HepG2 (cell line): ENCODE measurements at regions not wholly inside any gene's neighbourhood (a gene's known extent, or its start where the extent isn't known, plus 50 kb on each side); places are given as distances from the start of the nearest gene placed in this dataset.

Experiments used
- ATAC-seq: fragments of 200-7000 bp; cut with Tn5 transposase; 3 replicates; pipeline ENCODE4 v1.9.1; 2020; ENCODE audit warnings: mild to moderate bottlenecking, moderate library complexity
- BruUV-seq: library from RNA; stranded (reverse); fragments of 400-500 nt; replicated peaks from 2 replicates; lab custom pipeline; 2021; lab: Mats Ljungman, UMichigan
- CTCF ChIA-PET: fragments of 300-600 bp; formaldehyde crosslinking; extraction: SDS; loops from one replicate; lab custom pipeline; 2021; ENCODE audit warnings: low total read pairs, inconsistent platforms, low intra/inter-chr PET ratio; lab: Yijun Ruan, JAX
- POLR2A ChIA-PET: fragments of 350-600 bp; sonication (Branson Sonifier 250); formaldehyde crosslinking; loops from one replicate; lab custom pipeline; 2020; ENCODE audit warnings: antibody characterized with exemption, inconsistent platforms; lab: Yijun Ruan, JAX
- DNase-seq: peaks from one replicate; pipeline ENCODE4 v3.0.0-alpha.2; 2015; ENCODE audit warnings: low spot score
- FAIRE-seq: peaks from 3 replicates; lab custom pipeline; 2011; peaks lifted over from hg19 to GRCh38; lab: Jason Lieb, UNC
- H2AFZ ChIP-seq: one replicate; pipeline ENCODE4 v1.6.1; 2011; ENCODE audit warnings: low read length, inconsistent platforms
- H3K27ac ChIP-seq: fragments of 300-600 bp; 3 replicates; pipeline ENCODE4 v1.8.0; 2011; ENCODE audit warnings: mixed run types, mild to moderate bottlenecking, mixed read lengths, low read length, inconsistent platforms; ENCODE audit not compliant: insufficient read depth; ENCODE audit errors: extremely low read length
- H3K27me3 ChIP-seq, 2 experiments: fragments of 200-600 bp in 1 of 2; 2 replicates in 1 of 2; 3 replicates in 1 of 2; pipeline versions ENCODE4 v1.6.0 to v1.8.0; 2011; ENCODE audit warnings: low read length in 2 of 2, mild to moderate bottlenecking in 2 of 2, moderate library complexity in 2 of 2, inconsistent platforms in 1 of 2; ENCODE audit not compliant: insufficient read depth in 2 of 2, control insufficient read depth in 1 of 2
- H3K36me3 ChIP-seq, 2 experiments: fragments of 200-600 bp in 1 of 2; replicated peaks in 1 of 2; 2 replicates in 1 of 2; 3 replicates in 1 of 2; pipeline versions ENCODE4 v1.5.1 to v1.8.0; 2011; ENCODE audit warnings: low read length in 2 of 2, inconsistent platforms in 1 of 2; ENCODE audit not compliant: insufficient read depth in 2 of 2, control insufficient read depth in 1 of 2
- H3K4me1 ChIP-seq: 2 replicates; pipeline ENCODE4 v1.5.1; 2012; ENCODE audit warnings: low read length, inconsistent platforms; ENCODE audit not compliant: insufficient read depth
- H3K4me2 ChIP-seq: 2 replicates; pipeline ENCODE4 v1.6.0; 2011; ENCODE audit warnings: low read depth, low read length, inconsistent platforms
- H3K4me3 ChIP-seq, 3 experiments: fragments of 200-600 bp in 1 of 3; sonication (generic), shearing (Covaris generic) in 1 of 3; replicated peaks in 1 of 3; 2 replicates each; pipeline ENCODE4 v1.5.1; 2011 to 2016; ENCODE audit warnings: low read length in 3 of 3, inconsistent platforms in 2 of 3, low read depth in 2 of 3, mild to moderate bottlenecking in 2 of 3, control low read depth in 1 of 3, mixed read lengths in 1 of 3; ENCODE audit not compliant: insufficient read depth in 1 of 3
- H3K79me2 ChIP-seq: one replicate; pipeline ENCODE4 v1.6.1; 2011; ENCODE audit warnings: low read length, inconsistent platforms; ENCODE audit not compliant: insufficient read depth
- H3K9ac ChIP-seq: 2 replicates; pipeline ENCODE4 v1.6.0; 2011; ENCODE audit warnings: mild to moderate bottlenecking, low read depth, low read length, inconsistent platforms; ENCODE audit not compliant: insufficient read depth
- H3K9me3 ChIP-seq: 2 replicates; pipeline ENCODE4 v1.5.1; 2012; ENCODE audit warnings: mild to moderate bottlenecking, low read length
- H4K20me1 ChIP-seq: 2 replicates; pipeline ENCODE4 v1.6.0; 2011; ENCODE audit warnings: inconsistent platforms, mild to moderate bottlenecking, low read length, moderate library complexity; ENCODE audit not compliant: insufficient read depth
- ETS1 ChIP-seq: sonication (generic); formaldehyde crosslinking; IDR thresholded peaks from 2 replicates; pipeline ENCODE4 v1.4.0; 2020; ENCODE audit warnings: missing genetic modification reagents
- KAT7 ChIP-seq: IDR thresholded peaks from 2 replicates; pipeline ENCODE4 v1.6.1; 2018; ENCODE audit warnings: borderline replicate concordance, missing compliant biosample characterization
- PHF20 ChIP-seq: sonication (generic); formaldehyde crosslinking; IDR thresholded peaks from 2 replicates; pipeline ENCODE4 v1.5.0; 2020; ENCODE audit warnings: mild to moderate bottlenecking, missing genetic modification reagents
- PHF5A ChIP-seq: IDR thresholded peaks from one replicate; pipeline ENCODE4 v1.6.1; 2018; ENCODE audit warnings: low read depth, missing genetic modification reagents; ENCODE audit not compliant: unreplicated experiment
- STAT5B ChIP-seq: sonication (generic); formaldehyde crosslinking; IDR thresholded peaks from 2 replicates; pipeline ENCODE4 v1.4.0; 2020; ENCODE audit warnings: missing genetic modification reagents
- THAP8 ChIP-seq: sonication (generic); formaldehyde crosslinking; IDR thresholded peaks from 2 replicates; pipeline ENCODE4 v1.5.1; 2020; ENCODE audit warnings: missing genetic modification reagents, mild to moderate bottlenecking, borderline replicate concordance
- ZBTB8A ChIP-seq: sonication (generic); formaldehyde crosslinking; IDR thresholded peaks from 2 replicates; pipeline ENCODE4 v1.4.0; 2020; ENCODE audit warnings: mild to moderate bottlenecking, low read depth, missing genetic modification reagents, borderline replicate concordance
- ZNF616 ChIP-seq: sonication (generic); formaldehyde crosslinking; IDR thresholded peaks from 2 replicates; pipeline ENCODE4 v1.5.0; 2020; ENCODE audit warnings: low read depth, mild to moderate bottlenecking, missing genetic modification reagents
- ZNF816 ChIP-seq: sonication (generic); formaldehyde crosslinking; IDR thresholded peaks from 2 replicates; pipeline ENCODE4 v1.8.0; 2022; ENCODE audit warnings: missing genetic modification reagents, mild to moderate bottlenecking, borderline replicate concordance
- WGBS: methylation state at CpG from one replicate; pipeline ENCODE4 v1.1.6; 2017; ENCODE audit warnings: low lambda C conversion rate; 5-methylcytosine and 5-hydroxymethylcytosine counted together
- in situ Hi-C: cut with HindIII; loops from 2 replicates; pipeline ENCODE4 v1.10.0; 2017; ENCODE audit warnings: low pct_unique_long_range_greater_than_20kb; ENCODE audit not compliant: extremely low pct_ligation_motif_present
- intact Hi-C: fragments of 100-400 bp; cut with micrococcal nuclease; formaldehyde crosslinking; loops from one replicate; pipeline ENCODE4 v1.10.0; 2022; ENCODE audit not compliant: unreplicated experiment

- CTCF ChIA-PET: no interaction called here
- intact Hi-C loops: no loop called here
These were observed 87.0 kb upstream of the CERS6 start for GRCh38 chr2:168369031-168369430.

More at GRCh38 chr2:168369031-168369430, 87.0 kb upstream of the CERS6 start:
- DNase-seq: no peak
- no peak overlapping the region for H3K4me2 ChIP-seq
- no peak for ATAC-seq
- no peak overlapping the region for H3K4me3 ChIP-seq
- H3K27ac ChIP-seq: no peak overlapping the region
- peaks cover 0 to 9% of the 10 kb centered on the region in 2 experiments; a peak in 1 of 5 replicates for H3K27me3 ChIP-seq
- POLR2A ChIA-PET: no interaction called here
- no peaks in the 10 kb centered on the region for H3K79me2 ChIP-seq
- BruUV-seq: no TSS peak
- no peak for TF ChIP-seq ETS1
- TF ChIP-seq PHF5A (CRISPR knock-in tag): no peak
- no peak for TF ChIP-seq ZBTB8A
- no peak for TF ChIP-seq ZNF616 (CRISPR knock-in tag)
- no peak for TF ChIP-seq ZNF816 (CRISPR knock-in tag)
- no peak for TF ChIP-seq KAT7
- TF ChIP-seq PHF20: no peak
- no peak for TF ChIP-seq STAT5B
- TF ChIP-seq THAP8 (CRISPR knock-in tag): no peak
- in situ Hi-C loops: no loop called here
- WGBS: 58% methylated on average over 2 of the region's 2 CpGs
- no peaks in the 10 kb centered on the region for H3K9me3 ChIP-seq
- no peak for FAIRE-seq
- no peaks in the 10 kb centered on the region for H3K36me3 ChIP-seq
- H2AFZ ChIP-seq: no peak overlapping the region
- no peak overlapping the region for H3K9ac ChIP-seq
- no peaks in the 10 kb centered on the region for H3K4me1 ChIP-seq
- no peaks in the 10 kb centered on the region for H4K20me1 ChIP-seq
